Vagina (tissue), 2 donors: ENCODE measurements at regions not wholly inside any gene's neighbourhood (a gene's known extent, or its start where the extent isn't known, plus 50 kb on each side); places are given as distances from the start of the nearest gene placed in this dataset.

Experiments
- POLR2A ChIP-seq, 2 donors: fragments of 450-650 bp; IDR thresholded peaks; one replicate each; pipeline ENCODE4 v1.6.1; 2017; ENCODE audit warnings: antibody characterized with exemption in 2 of 2, mild to moderate bottlenecking in 2 of 2, moderate library complexity in 2 of 2
- TF ChIP-seq, protein P1 (sequence below), 3 experiments: fragments of 450-650 bp in 2 of 3; fragments of 200-600 bp in 1 of 3; sonication (generic) in 1 of 3; IDR thresholded peaks; one replicate each; pipeline ENCODE4 v1.5.1; 2017 to 2019; ENCODE audit warnings: antibody characterized with exemption in 3 of 3, mild to moderate bottlenecking in 2 of 3, moderate library complexity in 2 of 3

- no peak for TF ChIP-seq POLR2A (IDR thresholded peaks at IDR 0.05)
- TF ChIP-seq, protein P1, sequence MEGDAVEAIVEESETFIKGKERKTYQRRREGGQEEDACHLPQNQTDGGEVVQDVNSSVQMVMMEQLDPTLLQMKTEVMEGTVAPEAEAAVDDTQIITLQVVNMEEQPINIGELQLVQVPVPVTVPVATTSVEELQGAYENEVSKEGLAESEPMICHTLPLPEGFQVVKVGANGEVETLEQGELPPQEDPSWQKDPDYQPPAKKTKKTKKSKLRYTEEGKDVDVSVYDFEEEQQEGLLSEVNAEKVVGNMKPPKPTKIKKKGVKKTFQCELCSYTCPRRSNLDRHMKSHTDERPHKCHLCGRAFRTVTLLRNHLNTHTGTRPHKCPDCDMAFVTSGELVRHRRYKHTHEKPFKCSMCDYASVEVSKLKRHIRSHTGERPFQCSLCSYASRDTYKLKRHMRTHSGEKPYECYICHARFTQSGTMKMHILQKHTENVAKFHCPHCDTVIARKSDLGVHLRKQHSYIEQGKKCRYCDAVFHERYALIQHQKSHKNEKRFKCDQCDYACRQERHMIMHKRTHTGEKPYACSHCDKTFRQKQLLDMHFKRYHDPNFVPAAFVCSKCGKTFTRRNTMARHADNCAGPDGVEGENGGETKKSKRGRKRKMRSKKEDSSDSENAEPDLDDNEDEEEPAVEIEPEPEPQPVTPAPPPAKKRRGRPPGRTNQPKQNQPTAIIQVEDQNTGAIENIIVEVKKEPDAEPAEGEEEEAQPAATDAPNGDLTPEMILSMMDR (IDR thresholded peaks at IDR 0.05), result no peak
These were observed 184.6 kb downstream of the ABCC12 start for GRCh38 chr16:47971225-47971624.
